ENCODE measurements at regions not wholly inside any gene's neighbourhood (a gene's known extent, or its start where the extent isn't known, plus 50 kb on each side); places are given as distances from the start of the nearest gene placed in this dataset.
"Not testable (repeated sequence)": the region's sequence is repeated elsewhere in the genome, so short reads cannot be mapped to it uniquely, and the experiment has no call there.

DNA sequence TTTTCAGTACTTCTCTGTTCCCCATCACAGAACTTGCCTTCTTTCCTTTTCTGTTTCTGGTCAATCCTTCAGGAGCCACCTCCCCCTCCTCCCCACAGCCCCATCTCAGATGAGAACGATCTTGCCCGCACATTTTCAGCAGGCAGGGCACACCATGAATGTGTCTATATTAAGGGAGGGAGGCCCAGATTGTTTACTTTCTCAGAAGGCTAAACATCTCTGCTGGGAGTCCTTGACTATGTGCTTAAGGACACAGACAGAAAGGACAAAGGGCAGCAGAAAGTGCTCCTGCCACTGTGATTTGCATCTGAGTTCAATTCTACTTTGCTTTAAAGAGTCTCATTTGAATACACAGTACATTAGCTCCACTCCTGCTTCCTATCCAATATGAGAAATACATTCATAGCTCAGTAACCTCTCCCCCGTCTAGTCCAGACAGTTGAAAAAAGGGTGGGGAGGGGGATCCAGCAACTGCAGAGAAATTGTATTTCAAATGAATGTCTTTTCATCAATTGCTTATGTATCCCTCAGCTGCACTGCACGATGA, 175.0 kb upstream of the PARD3B start:
- no peak for DNase-seq

- no peak for DNase-seq
Observed at GRCh38 chr2:204373942-204374341, 171.3 kb upstream of the PARD3B start.

DNA sequence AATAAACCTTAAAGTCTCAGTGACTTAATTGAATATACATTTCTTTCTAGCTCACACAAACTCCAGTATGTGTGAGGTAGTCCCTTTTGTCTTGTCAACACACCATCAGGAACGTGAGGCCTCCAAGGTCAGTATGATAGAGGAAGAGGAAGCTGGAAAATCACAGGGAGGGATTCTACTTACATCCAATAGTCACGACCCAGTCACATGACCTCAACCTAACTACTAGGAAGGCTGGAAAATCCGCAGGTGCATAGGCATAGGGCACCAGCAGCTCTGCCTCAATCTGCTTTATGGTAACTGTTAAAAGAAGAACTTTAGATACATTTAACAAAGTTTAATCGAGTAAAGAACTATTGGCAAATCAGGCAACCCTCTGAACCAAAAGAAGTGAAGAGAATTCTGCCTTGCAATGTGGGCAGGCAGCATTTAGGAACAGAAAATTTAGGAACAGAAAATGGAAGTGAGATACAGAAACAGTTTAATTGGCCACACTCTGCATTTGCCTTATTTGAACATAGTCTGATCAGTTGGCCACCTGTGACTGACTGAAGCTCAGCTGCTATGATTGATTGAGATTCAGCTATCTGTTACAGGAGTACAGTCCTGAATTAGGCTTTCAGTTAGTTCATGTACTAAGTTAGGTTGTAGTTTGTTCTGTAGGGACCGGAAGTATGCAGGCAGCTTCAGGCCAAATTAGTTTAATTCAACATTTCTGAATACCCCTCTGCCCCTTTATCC, 165.0 kb upstream of the PARD3B start:
- DNase-seq = no peak

GRCh38 chr2:204386668-204387067, 158.6 kb upstream of the PARD3B start:
- no peak for DNase-seq

DNA sequence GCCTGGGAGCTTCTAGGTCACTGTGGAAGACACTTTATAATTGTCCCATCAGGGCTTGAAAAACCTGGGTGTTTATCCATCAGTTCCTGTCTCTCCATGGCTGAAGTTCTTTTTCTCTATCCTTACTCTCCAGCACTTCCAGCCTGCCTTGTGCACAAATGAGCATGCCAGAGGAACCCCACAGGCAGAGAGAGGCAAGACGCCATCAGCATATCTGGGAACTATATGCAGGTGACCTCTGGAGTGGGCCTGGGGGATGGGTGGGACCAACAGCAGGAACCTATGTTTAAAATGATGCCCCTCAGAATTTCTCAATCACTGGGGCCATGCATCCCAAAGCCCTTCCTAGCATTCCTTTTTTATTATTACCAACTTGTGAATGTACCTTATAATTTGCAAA, 156.2 kb upstream of the PARD3B start:
- DNase-seq = no peak

DNA sequence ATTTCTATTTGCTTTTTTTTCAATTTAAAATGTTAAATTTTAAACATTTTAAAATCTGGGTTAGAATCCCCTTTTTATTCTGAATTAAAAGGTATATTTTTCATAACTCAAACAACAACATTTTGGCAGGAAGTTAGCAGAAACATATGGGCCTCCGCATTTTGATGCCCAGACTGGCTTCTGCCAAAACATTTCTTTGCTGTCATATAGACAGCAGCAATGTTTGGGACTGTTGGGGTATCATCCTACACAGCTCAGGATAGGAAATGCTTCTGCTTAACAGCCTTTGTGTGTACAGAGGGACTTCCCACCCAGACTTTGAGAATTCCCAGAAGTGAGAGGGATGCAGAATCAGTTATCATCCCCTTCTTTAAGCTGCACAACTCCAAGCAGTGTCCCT, 155.4 kb upstream of the PARD3B start:
- no peak for DNase-seq

GRCh38 chr2:204395539-204395938, 149.7 kb upstream of the PARD3B start:
- no peak for DNase-seq

- DNase-seq = no peak
Observed at GRCh38 chr2:204401114-204401513, 144.2 kb upstream of the PARD3B start.

GRCh38 chr2:204407204-204408014, 137.9 kb upstream of the PARD3B start:
- DNase-seq = no peak

GRCh38 chr2:204412782-204413181, 132.5 kb upstream of the PARD3B start:
- DNase-seq = not testable (repeated sequence)

GRCh38 chr2:204415406-204416181, 129.7 kb upstream of the PARD3B start:
- DNase-seq = no peak

DNA sequence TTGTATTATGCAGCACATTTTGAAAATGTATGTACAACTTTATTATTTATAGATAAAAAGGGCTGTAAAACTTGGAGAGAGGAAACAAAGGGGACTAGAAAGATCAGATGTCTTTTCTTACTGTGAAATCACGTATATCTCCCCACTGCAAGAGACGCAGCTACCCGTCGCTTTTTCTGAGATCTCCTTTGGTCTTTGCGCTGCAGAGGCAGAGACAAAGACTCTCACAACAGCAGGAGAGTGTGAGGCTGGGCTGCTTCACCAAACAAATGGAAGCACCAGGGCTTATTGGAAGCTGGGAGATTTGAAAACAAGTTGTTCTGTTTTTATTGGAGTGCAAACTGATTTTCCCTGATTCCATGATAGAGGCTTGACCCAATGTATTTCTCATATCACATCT, 129.0 kb upstream of the PARD3B start:
- no peak for DNase-seq

DNA sequence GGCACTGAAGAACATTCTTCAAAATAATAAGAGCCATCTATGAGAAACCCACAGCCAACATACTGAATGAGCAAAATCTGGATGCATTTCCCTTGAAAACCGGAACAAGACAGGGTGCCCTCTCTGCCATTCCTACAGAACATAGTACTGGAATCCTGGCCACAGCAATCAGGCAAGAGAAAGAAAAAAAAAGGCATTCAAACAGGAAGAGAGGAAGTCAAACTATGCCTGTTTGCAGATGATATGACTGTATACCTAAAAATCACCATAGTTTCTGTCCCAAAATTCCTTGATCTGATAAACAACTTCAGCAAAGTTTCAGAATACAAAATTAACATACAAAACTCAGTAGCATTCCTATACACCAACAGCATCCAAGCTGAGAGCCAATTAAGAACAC, 119.5 kb upstream of the PARD3B start:
- DNase-seq = no peak

GRCh38 chr2:204428675-204429074, 116.6 kb upstream of the PARD3B start:
- no peak for DNase-seq

GRCh38 chr2:204431529-204431928, 113.7 kb upstream of the PARD3B start:
- DNase-seq = no peak

DNA sequence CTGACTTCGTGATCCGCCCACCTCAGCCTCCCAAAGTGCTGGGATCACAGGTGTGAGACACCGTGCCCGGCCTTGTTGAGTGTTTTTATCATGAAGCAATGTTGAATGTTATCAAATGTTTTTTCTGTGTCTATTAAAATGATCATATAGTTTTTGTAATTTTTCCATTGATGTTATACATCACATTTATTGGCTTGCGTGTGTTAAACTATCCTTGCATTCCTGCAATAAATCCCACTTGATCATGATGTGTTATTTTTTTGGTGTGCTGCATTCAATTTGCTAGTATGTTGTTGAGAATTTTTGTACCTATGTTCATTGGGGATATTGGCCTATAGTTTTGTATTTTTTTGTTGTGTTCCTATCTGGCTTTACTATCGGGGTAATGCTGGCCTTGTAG, 113.1 kb upstream of the PARD3B start:
- no peak for DNase-seq

- no peak for DNase-seq
Observed at GRCh38 chr2:204434660-204435462, 110.4 kb upstream of the PARD3B start.

DNA sequence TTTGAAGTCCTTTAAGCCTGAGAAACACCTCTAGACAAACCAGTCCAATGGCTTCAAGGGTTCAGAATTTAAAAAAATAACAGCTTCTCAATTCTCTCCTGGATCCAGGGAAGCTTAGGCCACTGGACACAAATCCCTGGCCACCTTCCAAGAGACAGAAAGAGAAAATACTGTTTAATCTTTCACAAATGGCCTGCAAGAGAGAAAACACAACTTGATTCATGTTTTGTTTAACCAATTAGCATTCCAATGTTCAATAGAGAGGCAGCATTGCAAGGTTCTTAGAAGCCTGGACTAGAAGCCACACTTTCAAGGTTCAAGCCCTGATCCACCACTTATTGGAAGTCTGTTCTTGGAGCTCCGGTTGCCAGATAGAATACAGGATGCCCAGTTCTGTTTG, 109.0 kb upstream of the PARD3B start:
- no peak for DNase-seq

- DNase-seq = no peak
Observed at GRCh38 chr2:204437408-204437807, 107.9 kb upstream of the PARD3B start.

DNA sequence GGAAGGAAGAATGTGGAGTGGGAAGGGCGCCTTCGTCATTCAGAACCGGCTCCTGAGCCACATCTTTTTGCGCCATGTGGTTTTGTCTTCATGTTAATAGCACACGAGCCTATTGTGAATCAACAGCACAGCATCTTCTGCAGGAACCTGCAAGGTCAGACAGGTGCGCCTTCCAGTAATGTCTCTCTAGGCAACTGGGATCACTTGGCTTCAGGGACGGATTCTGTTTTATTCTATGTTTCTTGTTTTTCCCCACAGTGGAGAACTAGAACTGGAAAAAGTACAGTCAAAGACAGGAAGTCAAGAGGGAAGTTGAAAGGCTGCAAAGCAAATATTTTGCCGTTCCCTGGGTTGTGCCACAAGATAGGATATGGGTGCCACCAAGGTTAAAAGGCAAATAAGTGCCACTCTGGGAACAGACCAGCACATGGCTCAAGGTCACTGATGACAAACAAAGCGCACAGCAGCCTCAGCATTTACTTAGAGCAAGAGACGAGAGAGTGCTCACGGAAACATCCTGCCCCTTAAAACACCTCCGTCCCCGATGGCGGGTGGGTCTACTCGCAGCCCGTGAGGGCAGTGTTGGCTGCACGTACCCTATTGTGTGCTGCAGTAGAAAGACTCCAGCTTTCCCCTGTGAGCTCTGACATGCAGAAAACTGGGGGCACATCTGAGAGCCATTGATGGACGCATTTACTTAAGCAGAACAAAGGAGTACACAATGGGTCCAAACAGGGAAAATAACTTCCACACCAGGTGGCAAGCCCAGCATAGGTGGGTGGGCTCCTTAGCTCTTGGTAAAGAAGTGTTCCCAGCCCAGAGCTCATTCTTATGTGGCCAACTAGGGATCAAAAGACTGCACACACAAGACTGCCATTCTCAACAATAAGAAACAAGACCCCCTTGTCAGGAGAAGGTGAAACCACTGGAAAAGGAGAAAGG, 107.2 kb upstream of the PARD3B start:
- DNase-seq = no peak

DNA sequence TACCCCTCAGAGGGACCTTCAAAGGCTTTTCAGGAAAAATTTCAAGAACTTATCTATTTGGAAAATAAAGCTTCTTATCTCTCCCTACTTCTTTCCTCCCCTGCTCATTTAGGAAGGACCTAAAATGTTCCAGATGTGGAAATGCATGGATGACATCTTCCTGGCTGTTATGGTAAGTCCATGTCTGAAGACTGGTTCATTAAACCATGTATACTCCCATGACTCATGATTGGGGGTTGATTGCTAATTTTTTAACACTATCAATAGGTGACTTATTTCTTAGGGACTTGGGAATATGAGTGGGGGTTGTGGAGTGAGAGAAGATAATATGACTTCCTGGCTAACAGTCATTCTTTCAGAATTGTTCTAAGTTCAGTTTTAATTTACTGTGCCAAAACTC, 104.0 kb upstream of the PARD3B start:
- no peak for DNase-seq
